HCT116 (cell line): ENCODE measurements at regions not wholly inside any gene's neighbourhood (a gene's known extent, or its start where the extent isn't known, plus 50 kb on each side); places are given as distances from the start of the nearest gene placed in this dataset.

ENCODE experiments used
- ATAC-seq: fragments of 200-7000 bp; cut with Tn5 transposase; 2 replicates; pipeline ENCODE4 v1.9.1; 2020; ENCODE audit warnings: mild to moderate bottlenecking, moderate library complexity
- BruUV-seq: library from RNA; stranded (reverse); fragments of 400-500 nt; replicated peaks from 2 replicates; lab custom pipeline; 2021; lab: Mats Ljungman, UMichigan
- CTCF ChIA-PET: fragments of 300-600 bp; sonication (Branson Sonifier 250); formaldehyde crosslinking; loops from one replicate; lab custom pipeline; 2021; ENCODE audit warnings: antibody characterized with exemption; lab: Charles Lee
- POLR2A ChIA-PET: fragments of 300-600, 350-600 bp; sonication (Branson Sonifier 250); formaldehyde crosslinking; loops from one replicate; lab custom pipeline; 2021; ENCODE audit warnings: antibody characterized with exemption; lab: Charles Lee
- RAD21 ChIA-PET, 2 experiments: fragments of 300-600 bp; sonication (Branson Sonifier 250); formaldehyde crosslinking; loops; one replicate each; lab custom pipeline; 2023; ENCODE audit warnings: low total read pairs in 2 of 2; ENCODE audit not compliant: uncharacterized antibody in 2 of 2, unreplicated experiment in 2 of 2, low non-redundant PET in 1 of 2; lab: Charles Lee
- DNase-seq: peaks from one replicate; pipeline ENCODE4 v3.0.0-alpha.2; 2010; ENCODE audit warnings: low read depth, low spot score
- H2AFZ ChIP-seq: fragments of 200-600 bp; shearing (Covaris generic), sonication (generic); 2 replicates; pipeline ENCODE4 v1.6.1; 2017; ENCODE audit warnings: low read depth, mixed run types, mixed read lengths, antibody characterized with exemption, low read length; ENCODE audit not compliant: poor library complexity, severe bottlenecking
- H3K27ac ChIP-seq: 2 replicates; pipeline ENCODE4 v1.5.1; 2012; ENCODE audit warnings: low read depth, low read length
- H3K27me3 ChIP-seq: fragments of 200-600 bp; sonication (generic); 2 replicates; pipeline ENCODE4 v1.6.1; 2016; ENCODE audit warnings: mixed run types, low read length, mixed read lengths; ENCODE audit not compliant: insufficient read depth
- H3K36me3 ChIP-seq, 2 experiments: fragments of 200-500 bp in 1 of 2; fragments of 200-600 bp in 1 of 2; sonication (Bioruptor generic) in 1 of 2; sonication (generic) in 1 of 2; 2 replicates each; pipeline versions ENCODE4 v1.5.1 to v1.6.1; 2014 to 2016; ENCODE audit warnings: low read length in 2 of 2, inconsistent platforms in 1 of 2, mixed read lengths in 1 of 2, mixed run types in 1 of 2; ENCODE audit not compliant: insufficient read depth in 2 of 2, control insufficient read depth in 1 of 2
- H3K4me1 ChIP-seq, 2 experiments: fragments of 200-600 bp in 1 of 2; sonication (generic) in 1 of 2; 2 replicates each; pipeline versions ENCODE4 v1.5.1 to v1.6.1; 2012 to 2017; ENCODE audit warnings: low read length in 2 of 2, inconsistent platforms in 1 of 2, mild to moderate bottlenecking in 1 of 2, mixed read lengths in 1 of 2, mixed run types in 1 of 2, moderate library complexity in 1 of 2; ENCODE audit not compliant: insufficient read depth in 2 of 2, control insufficient read depth in 1 of 2
- H3K4me2 ChIP-seq: fragments of 200-600 bp; sonication (generic); 2 replicates; pipeline ENCODE4 v1.6.1; 2017; ENCODE audit warnings: mixed run types, low read length, mixed read lengths
- H3K4me3 ChIP-seq, 2 experiments: fragments of 200-600 bp in 1 of 2; sonication (generic) in 1 of 2; replicated peaks in 1 of 2; 2 replicates each; pipeline ENCODE4 v1.5.1; 2011 to 2016; ENCODE audit warnings: low read length in 2 of 2, control low read depth in 1 of 2, low read depth in 1 of 2, mild to moderate bottlenecking in 1 of 2, mixed read lengths in 1 of 2, mixed run types in 1 of 2
- H3K79me2 ChIP-seq: fragments of 200-600 bp; sonication (generic); 2 replicates; pipeline ENCODE4 v1.6.1; 2017; ENCODE audit warnings: mild to moderate bottlenecking, mixed run types, low read length, moderate library complexity, mixed read lengths; ENCODE audit not compliant: insufficient read depth
- H3K9ac ChIP-seq: fragments of 200-600 bp; sonication (generic); 2 replicates; pipeline ENCODE4 v1.6.1; 2016; ENCODE audit warnings: low read length, mixed read lengths
- H3K9me2 ChIP-seq: fragments of 200-600 bp; sonication (generic), shearing (Covaris generic); 2 replicates; pipeline ENCODE4 v1.6.1; 2017; ENCODE audit warnings: mixed run types, mild to moderate bottlenecking, moderate library complexity; ENCODE audit not compliant: insufficient read depth
- H3K9me3 ChIP-seq, 2 experiments: fragments of 200-500 bp in 1 of 2; fragments of 200-600 bp in 1 of 2; sonication (Bioruptor generic) in 1 of 2; sonication (generic) in 1 of 2; 2 replicates each; pipeline ENCODE4 v1.6.1; 2014 to 2017; ENCODE audit warnings: low read length in 2 of 2, mixed read lengths in 2 of 2, inconsistent platforms in 1 of 2, low read depth in 1 of 2, mild to moderate bottlenecking in 1 of 2, mixed run types in 1 of 2, moderate library complexity in 1 of 2; ENCODE audit not compliant: control insufficient read depth in 1 of 2, insufficient read depth in 1 of 2
- H4K20me1 ChIP-seq: fragments of 200-600 bp; sonication (generic), shearing (Covaris generic); 2 replicates; pipeline ENCODE4 v1.6.1; 2017; ENCODE audit warnings: mixed run types, mild to moderate bottlenecking, moderate library complexity; ENCODE audit not compliant: insufficient read depth
- CEBPB ChIP-seq: IDR thresholded peaks from 2 replicates; pipeline ENCODE4 v1.6.1; 2012; ENCODE audit warnings: low read depth
- EGR1 ChIP-seq: IDR thresholded peaks from 2 replicates; pipeline ENCODE4 v1.6.1; 2012; ENCODE audit warnings: low read depth
- ELF1 ChIP-seq: IDR thresholded peaks from 2 replicates; pipeline ENCODE4 v1.6.1; 2012; ENCODE audit warnings: low read depth, borderline replicate concordance
- FOSL1 ChIP-seq: IDR thresholded peaks from 2 replicates; pipeline ENCODE4 v1.6.1; 2012; ENCODE audit warnings: low read depth
- JUND ChIP-seq: IDR thresholded peaks from 2 replicates; pipeline ENCODE4 v1.6.1; 2012
- MAX ChIP-seq: IDR thresholded peaks from 2 replicates; pipeline ENCODE4 v1.6.1; 2012
- RAD21 ChIP-seq: IDR thresholded peaks from 2 replicates; pipeline ENCODE4 v1.6.1; 2012; ENCODE audit warnings: low read depth, mild to moderate bottlenecking
- REST ChIP-seq: IDR thresholded peaks from 2 replicates; pipeline ENCODE4 v1.6.1; 2012; ENCODE audit warnings: low read depth
- SP1 ChIP-seq: IDR thresholded peaks from 2 replicates; pipeline ENCODE4 v1.6.1; 2012; ENCODE audit warnings: low read depth
- SRF ChIP-seq: IDR thresholded peaks from 2 replicates; pipeline ENCODE4 v1.6.1; 2012; ENCODE audit warnings: low read depth
- TCF7L2 ChIP-seq: IDR thresholded peaks from 2 replicates; pipeline ENCODE4 v1.7.0; 2011; ENCODE audit warnings: borderline replicate concordance, inconsistent platforms; ENCODE audit not compliant: insufficient read depth, insufficient read length; ENCODE audit errors: extremely low read depth
- YY1 ChIP-seq: IDR thresholded peaks from 2 replicates; pipeline ENCODE4 v1.6.1; 2011; ENCODE audit warnings: low read length, low read depth, moderate library complexity, mild to moderate bottlenecking; ENCODE audit not compliant: insufficient replicate concordance; ENCODE audit errors: extremely low read depth
- ZBTB33 ChIP-seq: IDR thresholded peaks from 2 replicates; pipeline ENCODE4 v1.6.1; 2011; ENCODE audit warnings: mild to moderate bottlenecking, low read length, moderate library complexity; ENCODE audit not compliant: insufficient replicate concordance; ENCODE audit errors: extremely low read depth
- ZFX ChIP-seq: fragments of 450-650 bp; IDR thresholded peaks from 2 replicates; pipeline ENCODE4 v1.6.1; 2017
- ZNF274 ChIP-seq: fragments of 200-500 bp; sonication (Bioruptor generic); IDR thresholded peaks from 2 replicates; pipeline ENCODE4 v1.6.1; 2014; ENCODE audit warnings: mild to moderate bottlenecking, low read depth, low read length, inconsistent platforms
- intact Hi-C: fragments of 100-400 bp; cut with micrococcal nuclease; formaldehyde crosslinking; loops from 2 replicates; pipeline ENCODE4 v1.10.0; 2022

GRCh38 chr4:83910693-83911092, 374.8 kb downstream of the GPAT3 start:
- DNase-seq: no peak
- ChIA-PET RAD21 (no interaction called here), CTCF (no interaction called here), POLR2A (no interaction called here)
- ATAC-seq: no peak
- no peak for TF ChIP-seq ZNF274
- no peak for TF ChIP-seq SRF
- TF ChIP-seq ELF1: no peak
- no peak for TF ChIP-seq REST
- no peak for TF ChIP-seq SP1
- TF ChIP-seq FOSL1: no peak
- no peak for TF ChIP-seq EGR1
- TF ChIP-seq ZBTB33: no peak
- TF ChIP-seq RAD21: no peak
- TF ChIP-seq TCF7L2: no peak
- TF ChIP-seq CEBPB: no peak
- TF ChIP-seq MAX: no peak
- no peak for TF ChIP-seq JUND
- TF ChIP-seq YY1: no peak
- no peak for TF ChIP-seq ZFX
- Histone ChIP-seq H3K4me2 (no peak overlapping the region), H3K4me1 (no peaks in the 10 kb centered on the region), H3K4me3 (no peak overlapping the region), H3K27ac (no peak overlapping the region), H2AFZ (no peak overlapping the region), H3K79me2 (no peaks in the 10 kb centered on the region), H3K27me3 (no peaks in the 10 kb centered on the region), H3K9ac (no peak overlapping the region), H4K20me1 (no peaks in the 10 kb centered on the region), H3K9me2 (no peaks in the 10 kb centered on the region), H3K9me3 (no peaks in the 10 kb centered on the region), H3K36me3 (no peaks in the 10 kb centered on the region)
- no TSS peak for BruUV-seq
- intact Hi-C loops: no loop called here
